Activated naive CD4-positive, alpha-beta T cell treated with anti-CD3 and anti-CD28 coated beads, Interleukin-2, amount 50 U/mL, for 16 hours (primary cell): ENCODE measurements at regions not wholly inside any gene's neighbourhood (a gene's known extent, or its start where the extent isn't known, plus 50 kb on each side); places are given as distances from the start of the nearest gene placed in this dataset.
"Not testable (repeated sequence)": the region's sequence is repeated elsewhere in the genome, so short reads cannot be mapped to it uniquely, and the experiment has no call there.

Experiments used
- DNase-seq: peaks from one replicate; pipeline ENCODE4 v3.0.0-alpha.2; 2020

DNA sequence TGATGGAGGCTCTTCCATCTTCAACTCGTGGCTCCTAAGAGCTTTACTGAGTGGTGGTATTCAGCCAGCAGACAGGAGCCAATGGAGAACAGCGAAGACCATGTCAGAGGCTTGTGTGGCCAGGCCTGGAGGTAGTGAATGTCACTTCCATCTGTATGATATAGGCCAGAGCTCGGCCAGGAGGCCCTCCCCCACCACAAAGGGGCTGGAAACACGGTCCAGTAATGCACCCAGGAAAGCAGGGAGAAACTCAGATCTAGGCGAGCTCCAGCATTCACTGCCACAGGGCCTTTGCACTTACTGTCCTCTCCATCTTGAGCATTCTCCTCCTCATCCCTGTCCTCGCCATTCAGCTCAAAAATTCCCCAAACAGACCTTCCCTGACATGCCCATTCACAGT is 555.3 kb upstream of the C16orf82 start:
- no peak for DNase-seq

DNA sequence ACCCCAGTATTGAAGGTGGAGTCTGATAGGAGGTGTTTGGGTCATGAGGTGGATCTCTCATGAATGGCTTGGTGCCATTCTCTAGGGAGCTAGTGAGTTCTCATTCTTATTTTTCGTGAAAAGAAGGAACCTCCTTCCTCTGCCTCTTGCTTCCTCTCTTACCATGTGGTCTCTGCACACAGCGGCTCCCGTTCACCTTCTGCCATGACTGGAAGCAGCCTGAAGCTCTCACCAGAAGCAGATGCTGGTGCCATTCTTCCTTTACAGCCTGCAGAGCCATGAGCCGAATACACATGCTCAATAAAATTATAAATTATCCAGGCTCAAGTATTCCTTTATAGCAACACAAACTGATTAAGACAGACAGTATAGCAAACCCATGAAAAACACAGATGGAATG is 545.1 kb upstream of the C16orf82 start:
- no peak for DNase-seq

DNA sequence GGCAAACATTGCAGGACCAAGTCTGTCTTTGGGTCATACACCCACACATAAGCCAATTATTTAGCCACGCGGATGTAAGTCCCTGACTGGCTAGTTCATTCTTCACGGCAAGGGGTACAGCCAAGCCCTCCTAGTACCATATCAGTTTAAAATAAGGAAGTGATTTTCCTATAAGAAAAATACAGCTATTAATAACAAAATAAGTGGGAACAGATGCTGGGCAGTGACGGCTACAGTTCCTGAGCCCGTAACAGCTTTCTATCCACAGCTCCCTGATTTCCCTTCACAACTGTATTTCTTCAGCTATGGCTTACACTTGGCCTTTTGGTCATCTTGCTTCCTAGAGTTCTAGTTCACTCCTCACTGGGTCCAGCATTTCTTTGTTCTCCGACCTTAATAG is 542.4 kb upstream of the C16orf82 start:
- DNase-seq, result no peak

DNA sequence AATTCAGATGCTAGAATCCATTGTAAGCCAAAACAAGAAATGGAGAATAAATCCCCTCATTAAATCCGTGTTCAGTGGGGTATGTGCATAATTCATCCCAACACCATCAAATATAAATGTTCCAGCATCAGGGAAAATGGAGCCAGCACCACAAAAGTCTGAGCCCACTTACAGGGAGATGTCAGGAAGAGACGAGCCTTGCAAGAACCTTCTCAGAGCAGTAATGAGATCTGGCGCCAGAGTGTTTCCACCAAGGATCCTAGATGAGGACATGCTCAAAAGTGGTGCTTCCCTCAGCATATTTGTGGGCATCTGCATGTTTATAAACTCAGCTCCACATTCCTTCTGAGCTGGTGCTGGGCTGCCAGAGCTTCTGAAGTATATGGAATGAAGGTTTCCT is 541.9 kb upstream of the C16orf82 start:
- no peak for DNase-seq

DNA sequence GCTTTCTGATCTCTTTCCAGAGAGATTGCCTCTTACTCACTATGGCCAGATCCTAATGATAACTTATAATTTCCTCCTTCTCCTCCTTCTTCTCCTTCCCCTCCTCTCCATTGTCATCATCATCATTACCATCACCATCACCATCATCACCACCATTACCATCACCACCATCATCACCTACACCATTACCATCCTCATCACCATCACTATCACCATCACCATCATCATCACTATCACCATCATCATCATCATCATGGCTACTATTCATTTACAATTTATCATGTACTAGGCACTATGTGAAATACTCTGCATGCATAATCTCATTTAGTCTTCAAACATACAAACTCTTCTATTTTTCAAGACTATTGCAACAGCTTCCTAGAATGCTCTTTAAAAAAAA is 540.9 kb upstream of the C16orf82 start:
- DNase-seq, result no peak

DNA sequence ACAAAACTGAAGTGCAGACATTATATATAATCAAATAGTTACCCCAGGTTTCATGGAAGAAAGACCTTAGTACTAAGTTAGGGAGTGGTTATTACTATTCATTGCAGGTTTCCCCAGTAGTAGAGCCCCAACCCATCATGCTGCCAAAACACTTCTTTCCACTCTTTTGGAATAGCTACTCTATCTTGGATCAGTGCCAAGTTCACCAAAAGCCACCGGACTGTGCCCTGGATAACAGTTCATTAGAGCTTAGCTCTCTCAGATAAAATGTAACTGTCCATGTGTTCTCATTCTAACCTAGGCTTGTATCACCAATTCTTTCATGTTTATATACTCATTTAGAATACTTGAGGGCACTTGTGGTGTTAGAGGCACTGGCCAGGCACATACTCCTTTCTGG is 540.1 kb upstream of the C16orf82 start:
- DNase-seq, result no peak

DNA sequence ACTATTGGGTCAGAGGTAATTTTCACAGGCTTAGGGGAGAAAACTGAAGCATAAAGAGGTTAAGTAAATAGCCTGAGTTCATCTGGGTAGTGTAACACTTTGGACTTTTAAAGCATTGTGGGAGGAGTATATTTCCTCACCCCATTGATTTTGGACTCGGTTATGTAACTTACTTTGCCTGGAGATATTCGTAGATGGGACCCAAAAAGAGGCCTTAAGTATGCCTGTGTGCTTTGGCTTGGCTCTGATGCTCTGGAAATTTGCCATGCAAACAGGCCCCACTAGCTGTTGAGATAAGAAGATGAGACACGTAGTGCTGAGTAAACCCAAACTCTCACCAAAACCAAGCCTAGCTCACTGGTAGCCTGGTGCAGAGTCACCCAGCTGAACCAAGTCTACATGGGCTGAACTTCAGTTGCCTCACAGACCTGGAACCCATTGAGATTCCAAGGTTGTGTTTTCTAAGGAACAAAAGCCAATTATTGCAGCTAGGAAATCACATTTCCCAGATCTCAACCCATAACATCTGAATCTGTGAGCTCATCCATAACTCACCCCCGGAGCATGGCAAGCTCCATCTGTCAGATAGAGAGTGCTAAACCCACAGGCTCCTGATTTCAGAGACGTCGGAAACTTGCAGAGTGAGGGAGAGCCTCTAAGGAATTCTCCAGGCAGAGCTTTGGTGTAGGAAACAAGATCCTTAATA is 536.0 kb upstream of the C16orf82 start:
- no peak for DNase-seq

DNA sequence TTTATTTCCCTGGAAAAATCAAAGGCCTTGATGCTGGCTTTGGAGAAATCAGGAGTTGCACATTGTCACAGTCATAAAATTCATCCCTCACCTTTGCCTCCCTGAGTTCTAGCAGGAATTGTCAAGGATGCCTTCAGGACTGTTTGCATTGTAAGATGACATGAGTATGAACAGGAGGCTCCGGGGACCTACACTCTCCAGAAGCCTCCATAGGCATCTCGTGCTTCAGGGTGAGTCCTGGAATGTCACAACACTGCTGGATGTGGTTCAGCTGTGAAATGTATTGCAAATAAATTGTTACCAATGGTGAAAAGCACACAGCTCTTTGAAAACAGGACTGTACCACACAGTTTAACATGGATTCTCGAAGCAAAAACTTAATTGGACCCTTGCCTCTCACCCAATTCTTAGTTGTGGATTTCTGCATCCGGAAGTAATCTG is 535.4 kb upstream of the C16orf82 start:
- DNase-seq, result no peak

DNA sequence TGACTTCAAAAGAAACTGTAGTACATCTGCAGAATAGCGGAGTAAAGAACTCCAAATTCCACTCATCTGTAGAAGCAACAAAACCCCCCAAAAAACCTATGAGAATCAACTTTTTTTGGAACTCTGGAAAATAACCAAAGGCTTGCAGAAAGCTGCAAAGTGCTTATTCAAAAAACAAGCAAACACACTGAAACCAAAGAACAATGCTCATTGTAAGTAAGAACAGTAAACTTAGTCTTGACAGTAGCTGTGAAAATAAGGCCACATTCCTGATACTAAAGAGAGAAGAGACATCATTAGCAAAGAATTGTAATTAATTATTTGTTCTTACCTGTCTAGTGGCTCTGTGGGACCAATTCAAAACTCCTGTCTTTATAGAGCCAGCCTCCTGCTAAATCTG is 534.3 kb upstream of the C16orf82 start:
- no peak for DNase-seq

DNA sequence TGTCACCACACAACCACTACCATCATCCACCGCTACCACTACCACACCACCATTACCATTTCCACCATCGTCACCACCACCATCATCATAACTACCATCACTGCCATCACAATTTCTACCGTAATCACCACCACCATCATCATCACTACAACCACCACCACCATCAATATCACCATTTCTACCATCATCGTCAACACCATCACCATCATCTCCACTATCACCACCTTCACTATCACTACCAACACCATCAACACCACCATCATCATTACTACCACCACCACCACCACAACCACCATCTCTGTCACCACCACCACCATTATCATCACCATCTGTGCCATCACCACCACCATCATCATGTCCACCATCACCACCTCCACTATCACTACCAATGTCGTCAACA is 524.5 kb upstream of the C16orf82 start:
- no peak for DNase-seq

DNA sequence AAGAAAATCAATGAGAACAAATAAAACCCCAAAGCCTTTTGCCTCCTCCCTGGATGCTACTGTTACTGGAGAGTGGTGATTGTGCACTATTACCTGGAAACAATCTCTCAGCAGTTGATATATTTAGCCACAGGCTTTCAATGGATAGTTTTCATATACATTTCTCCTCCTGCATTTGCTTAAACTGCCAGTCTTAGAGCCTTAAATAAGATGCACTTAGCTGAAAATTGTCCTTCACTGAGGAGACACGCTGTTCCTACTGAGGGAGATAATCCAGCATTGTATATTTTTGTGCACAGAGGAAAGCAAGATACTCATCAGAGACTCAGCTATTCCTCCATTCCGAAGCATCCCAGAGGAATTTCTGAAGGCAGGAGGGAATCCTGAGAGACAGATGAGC is 520.2 kb upstream of the C16orf82 start:
- DNase-seq, result no peak

DNA sequence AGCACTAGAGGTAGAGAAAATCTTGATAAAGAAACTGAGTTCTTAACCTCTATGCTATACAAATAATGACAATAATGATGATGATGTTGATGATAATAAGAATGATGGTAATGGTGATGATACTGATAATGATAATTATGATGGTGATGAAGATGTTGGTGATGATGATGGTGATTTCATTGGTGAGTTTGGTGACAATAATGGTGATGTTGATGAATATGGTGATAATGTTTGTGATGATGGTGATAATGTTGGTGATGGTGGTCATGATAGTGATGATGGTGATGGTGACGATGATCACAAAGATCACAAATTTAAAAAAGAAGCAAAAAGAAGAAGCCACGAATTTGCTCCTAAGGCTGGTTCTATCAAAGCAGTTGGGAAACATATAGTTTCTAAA is 519.0 kb upstream of the C16orf82 start:
- DNase-seq, result no peak

DNA sequence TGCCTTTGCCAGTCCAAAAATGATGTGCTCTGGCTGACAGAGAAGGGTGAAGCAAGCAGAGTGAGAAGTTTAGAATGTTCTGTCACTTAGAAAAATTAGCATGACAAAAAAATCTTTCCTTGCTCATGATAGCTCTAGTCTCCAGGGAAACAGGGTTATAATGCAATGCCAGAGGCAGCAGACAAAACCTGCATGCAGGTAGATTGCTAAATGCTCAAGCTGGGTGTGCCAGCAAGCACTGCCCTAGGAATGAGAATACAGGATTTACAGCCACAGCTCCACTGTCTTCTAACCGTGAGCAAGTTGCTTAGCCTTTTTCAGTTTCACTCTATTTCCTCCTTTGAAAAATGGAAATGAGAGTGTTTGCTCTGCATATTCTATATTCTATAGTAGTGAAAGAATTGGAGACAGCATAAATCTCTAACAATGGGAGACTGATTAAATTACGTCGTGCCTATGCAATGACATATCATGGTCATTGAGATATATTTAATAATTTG is 516.6 kb upstream of the C16orf82 start:
- no peak for DNase-seq

DNA sequence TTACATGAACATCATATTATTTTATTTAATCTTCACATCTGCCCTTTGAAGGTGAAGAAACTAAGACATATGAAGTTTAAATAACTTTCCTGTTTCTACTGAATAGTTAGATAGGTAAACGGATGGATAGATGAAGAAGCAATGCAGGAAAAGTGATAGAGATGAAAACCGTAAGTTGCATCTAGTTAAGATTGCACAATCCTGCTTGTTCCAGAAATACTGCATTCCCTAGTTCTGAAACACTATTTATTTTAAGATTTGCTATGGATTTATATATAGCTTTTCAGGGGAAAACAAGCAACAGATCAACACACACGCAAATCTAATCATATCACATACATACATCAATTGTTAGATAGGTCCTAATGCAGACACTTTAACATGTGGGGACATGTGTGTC is 512.7 kb upstream of the C16orf82 start:
- no peak for DNase-seq

DNA sequence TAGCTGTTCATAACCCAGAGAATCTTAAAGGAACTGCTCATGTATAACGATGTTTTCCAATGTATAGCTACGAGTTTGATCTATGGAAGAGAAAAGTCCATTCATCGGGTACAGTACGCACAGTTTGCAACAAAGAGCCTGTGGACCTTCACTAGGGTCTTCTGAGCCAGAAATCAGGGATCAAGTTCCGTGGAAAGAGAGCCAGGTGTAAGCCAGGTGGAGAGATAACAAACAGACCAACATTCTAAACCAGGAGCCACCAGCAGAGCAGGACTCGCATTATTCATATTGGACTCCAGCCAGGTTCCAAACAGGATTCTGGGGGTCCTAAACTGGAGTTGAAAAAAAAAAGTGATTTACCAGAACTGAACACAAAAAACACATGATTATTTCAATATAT is 505.4 kb upstream of the C16orf82 start:
- DNase-seq, result no peak

DNA sequence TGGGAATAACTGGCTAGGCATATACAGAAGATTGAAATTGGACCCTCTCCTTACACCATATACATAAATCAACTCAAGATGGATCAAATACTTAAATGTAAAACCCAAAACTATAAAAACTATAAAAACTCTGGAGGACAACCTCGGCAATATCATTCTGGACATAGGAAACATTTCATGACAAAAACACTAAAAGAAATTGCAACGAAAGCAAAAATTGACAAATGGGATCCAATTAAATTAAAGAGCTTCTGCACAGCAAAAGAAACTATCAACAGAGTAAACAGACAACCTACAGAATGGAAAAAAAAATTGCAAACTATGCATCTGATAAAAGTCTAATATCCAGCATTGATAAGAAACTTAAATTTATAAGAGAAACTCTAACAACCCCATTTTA is 503.7 kb upstream of the C16orf82 start:
- DNase-seq, result no peak

DNA sequence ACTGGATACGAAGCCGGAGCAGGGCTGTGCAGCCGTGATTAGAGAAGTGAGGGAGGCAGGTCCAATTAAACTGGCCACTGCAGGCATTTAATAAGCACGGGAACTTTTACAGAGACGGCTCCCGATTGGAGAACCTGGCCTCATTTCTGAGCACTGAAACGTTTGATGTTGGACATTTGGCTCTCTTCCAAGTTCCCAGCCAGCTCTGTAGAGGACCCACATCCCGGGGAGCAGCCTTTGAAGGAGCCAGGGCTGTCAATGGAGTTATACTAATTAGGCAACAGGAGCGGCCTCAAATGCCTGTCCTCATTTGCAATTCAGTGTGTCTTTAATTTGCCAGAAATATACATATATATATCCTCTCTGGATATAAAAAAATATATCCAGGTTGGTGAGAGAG is 499.4 kb upstream of the C16orf82 start:
- DNase-seq, result no peak

DNA sequence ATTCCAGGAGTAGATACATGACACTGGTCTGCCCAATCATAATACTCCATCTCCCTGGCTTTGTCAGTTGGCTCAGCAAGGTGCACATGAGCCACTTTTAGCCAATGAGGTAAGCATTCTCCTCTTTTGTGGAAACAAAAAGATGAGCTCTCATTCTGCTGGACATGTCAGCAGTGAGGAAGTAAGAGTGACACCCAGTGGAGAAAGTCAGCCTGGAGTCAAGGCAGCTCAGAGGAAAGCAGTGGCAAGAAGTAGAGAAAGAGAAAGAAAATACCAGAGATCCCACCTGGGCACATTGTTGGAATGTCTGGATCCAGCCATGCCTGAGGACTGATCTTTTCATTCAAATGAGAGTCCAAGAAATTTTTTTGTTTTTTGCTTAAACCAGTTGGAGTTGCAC is 496.9 kb upstream of the C16orf82 start:
- no peak for DNase-seq

DNA sequence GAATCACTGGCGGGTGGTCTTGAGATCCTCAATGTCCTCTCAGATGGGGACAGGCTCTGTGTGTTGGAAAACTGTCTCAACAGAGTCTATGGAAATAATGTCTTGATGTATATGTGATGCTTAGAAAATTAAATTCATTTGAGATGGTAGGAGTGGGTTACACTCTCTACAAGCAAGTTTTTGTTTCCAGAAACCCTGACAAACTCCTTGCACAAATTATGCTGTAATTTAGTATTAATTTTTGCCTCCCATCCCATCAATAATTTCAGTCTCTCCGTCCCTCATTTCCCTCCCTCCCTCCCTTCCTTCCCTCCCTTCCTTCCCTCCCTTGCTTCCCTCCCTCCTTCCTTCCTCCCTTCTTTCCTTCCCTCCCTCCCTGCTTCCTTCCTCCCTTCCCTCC is 488.0 kb upstream of the C16orf82 start:
- DNase-seq, result no peak

DNA sequence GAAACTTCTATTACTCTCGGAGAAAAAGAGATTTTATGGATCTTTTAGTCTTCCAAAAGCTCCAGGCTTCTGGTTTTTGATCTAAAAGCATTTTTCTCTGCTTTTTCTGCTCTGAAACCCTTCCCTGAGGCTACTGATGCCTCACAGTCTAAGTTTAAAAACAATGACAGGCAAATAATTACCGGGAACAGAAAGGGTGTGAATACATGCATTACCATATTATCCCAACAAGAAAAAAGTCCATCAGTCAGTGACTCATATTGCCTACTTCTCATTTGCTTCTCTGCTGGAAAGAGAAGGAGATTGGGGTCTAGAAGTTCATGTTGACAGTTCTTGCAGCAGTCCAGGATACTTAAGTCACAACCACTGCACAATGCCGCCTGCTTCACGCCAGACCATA is 482.9 kb upstream of the C16orf82 start:
- no peak for DNase-seq

DNA sequence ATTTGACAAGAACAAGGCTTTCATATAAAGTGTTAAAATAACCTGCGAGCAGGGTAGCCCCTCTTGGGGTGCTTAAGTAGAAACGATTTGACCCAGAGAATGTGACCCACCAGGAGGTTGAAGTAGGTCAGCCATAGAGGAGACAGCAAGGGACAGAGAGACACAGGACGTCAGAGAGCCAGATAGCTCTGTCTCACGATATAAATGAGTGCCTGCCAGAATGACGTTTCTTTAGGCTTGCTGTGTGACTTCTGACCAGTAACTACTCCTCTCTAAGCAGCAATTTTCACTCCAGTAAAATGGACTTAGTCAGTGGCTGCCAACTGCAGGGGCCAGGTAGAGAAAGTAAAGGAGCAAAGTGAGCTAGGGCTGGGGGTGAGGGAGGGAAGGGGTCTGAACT is 473.0 kb upstream of the C16orf82 start:
- DNase-seq, result no peak

DNA sequence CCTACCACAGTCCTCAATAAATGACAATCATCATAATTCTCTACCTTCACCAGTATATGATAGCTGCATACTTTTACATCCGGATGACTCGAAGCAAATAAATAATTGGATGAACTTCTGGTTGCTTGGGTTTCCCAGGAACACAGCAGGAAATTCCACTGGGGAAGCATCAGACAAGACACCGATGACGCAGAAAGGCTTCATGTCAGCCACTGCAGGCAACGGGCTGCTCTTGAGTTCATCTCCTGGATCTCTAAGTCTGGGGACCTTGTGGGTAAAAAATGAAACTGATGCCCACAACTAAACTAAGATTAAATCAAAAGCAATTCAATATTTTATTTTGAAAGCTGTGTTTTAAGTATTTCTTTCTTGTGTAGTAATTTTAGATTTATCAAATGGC is 472.1 kb upstream of the C16orf82 start:
- DNase-seq, result no peak

DNA sequence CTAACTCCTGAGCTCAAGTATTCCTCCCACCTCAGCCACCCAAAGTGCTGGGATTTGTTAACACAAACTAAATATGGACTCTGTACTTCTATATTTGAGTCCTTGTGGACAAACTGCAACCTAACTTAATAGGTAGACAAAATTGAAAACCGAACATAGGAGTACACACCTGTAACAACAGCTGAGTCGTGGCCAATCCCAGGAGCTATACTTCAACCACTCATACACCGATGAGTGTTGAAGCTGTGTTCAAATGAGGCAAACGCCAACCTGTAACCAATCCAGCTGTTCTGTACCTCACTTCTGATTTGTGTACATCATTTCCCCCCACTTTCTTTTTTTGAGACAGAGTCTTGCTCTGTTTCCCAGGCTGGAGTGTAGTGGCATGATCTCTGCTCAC is 471.5 kb upstream of the C16orf82 start:
- no peak for DNase-seq

DNA sequence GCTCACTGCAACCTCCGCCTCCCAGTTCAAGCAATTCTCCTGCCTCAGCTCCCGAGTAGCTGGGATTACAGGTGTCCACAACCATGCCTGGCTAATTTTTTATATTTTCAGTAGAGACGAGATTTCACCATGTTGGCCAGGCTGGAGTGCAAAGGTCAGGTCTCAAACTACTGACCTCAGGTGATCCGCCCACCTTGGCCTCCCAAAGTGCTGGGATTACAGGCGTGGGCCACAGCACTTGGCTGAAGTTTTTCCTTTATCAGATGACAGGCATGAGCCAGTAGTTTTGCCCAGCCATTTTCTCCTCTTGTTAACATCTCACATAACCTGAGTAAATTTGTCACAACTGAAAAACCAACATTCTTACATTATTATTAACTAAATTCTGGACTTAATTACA is 470.7 kb upstream of the C16orf82 start:
- DNase-seq, result not testable (repeated sequence)

DNA sequence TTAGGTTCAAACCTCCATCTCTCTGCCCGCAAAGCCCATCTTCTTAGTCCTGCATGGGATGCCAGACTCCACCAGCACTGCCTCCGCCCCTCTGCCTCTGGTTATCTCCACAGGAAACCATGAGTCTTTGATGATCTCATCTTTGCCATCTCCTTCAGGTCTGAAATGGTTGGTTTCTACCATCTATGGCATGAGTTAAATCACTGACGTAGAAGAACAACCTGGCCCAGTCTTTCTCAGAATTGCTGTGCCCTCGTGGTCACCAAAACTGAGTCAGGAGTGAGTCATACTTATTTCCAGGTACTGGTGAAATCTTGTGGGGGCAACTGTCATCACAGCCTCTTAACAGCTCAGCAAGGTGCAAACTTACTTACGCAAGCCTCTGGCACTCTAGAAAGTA is 468.7 kb upstream of the C16orf82 start:
- DNase-seq, result peak; percentile 52
